ENCODE measurements at regions not wholly inside any gene's neighbourhood (a gene's known extent, or its start where the extent isn't known, plus 50 kb on each side); places are given as distances from the start of the nearest gene placed in this dataset.

GRCh38 chr9:73595036-73595545, 443.4 kb downstream of the ANXA1 start:
- TF ChIP-seq EZH2phosphoT487 (conservative IDR thresholded peaks at IDR 0.05; ENCODE audit: low read length): no peak
- TF ChIP-seq CTCF (IDR thresholded peaks at IDR 0.05; ENCODE audit: insufficient read depth, low read length, poor library complexity, severe bottlenecking): no peak
- no peaks in the 10 kb centered on the region for H3F3A ChIP-seq (ENCODE audit: insufficient read depth)
- no peaks in the 10 kb centered on the region for H3K79me2 ChIP-seq (ENCODE audit: insufficient read depth, low read length)
- H3K9me2 ChIP-seq (replicated peaks; ENCODE audit: insufficient read depth, low read length): 0 out of 2 replicates have a peak, but pooled peaks cover 4% of the 10 kb centered on the region
- no peak overlapping the region for H3K27ac ChIP-seq (ENCODE audit: low read depth, low read length)
- no peaks in the 10 kb centered on the region for H4K20me1 ChIP-seq (ENCODE audit: low read depth, low read length)
- no peak overlapping the region for H3K4me2 ChIP-seq (ENCODE audit: low read depth, low read length, poor library complexity, severe bottlenecking)
- H3K9ac ChIP-seq (ENCODE audit: low read length): no peak overlapping the region
- H3K4me3 ChIP-seq (ENCODE audit: insufficient read depth, low read length, poor library complexity, severe bottlenecking): no peak overlapping the region
- no peak overlapping the region for H2AFZ ChIP-seq (ENCODE audit: low read depth, low read length, severe bottlenecking)
- no peaks in the 10 kb centered on the region for H3K9me3 ChIP-seq (ENCODE audit: insufficient read depth, low read length)
- no peaks in the 10 kb centered on the region for H3K36me3 ChIP-seq (ENCODE audit: low read length)
- H3K27me3 ChIP-seq (ENCODE audit: low read length): no peaks in the 10 kb centered on the region

DNA sequence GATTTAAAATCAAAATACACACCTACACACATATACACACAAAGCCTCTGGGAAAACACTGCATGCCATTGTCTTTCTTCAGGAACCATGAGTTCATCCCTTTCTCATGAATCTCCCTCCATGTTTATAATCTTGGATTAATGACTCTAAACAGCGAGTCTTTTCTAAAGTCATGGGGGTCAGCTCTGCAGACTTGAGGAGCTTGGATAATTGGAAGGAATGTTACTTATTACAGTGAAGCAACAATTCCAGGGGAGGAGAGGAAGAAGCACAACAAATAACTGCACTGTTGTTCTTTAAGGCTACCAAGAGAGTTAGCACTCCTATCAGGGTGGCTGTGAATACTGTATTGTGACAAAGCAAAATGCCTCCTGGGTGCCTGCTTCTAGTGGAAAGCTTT, 444.7 kb downstream of the ANXA1 start:
- Histone ChIP-seq H3K9ac (ENCODE audit: low read length) (no peak overlapping the region), H3K36me3 (ENCODE audit: low read length) (no peaks in the 10 kb centered on the region), H3K9me2 (replicated peaks; ENCODE audit: insufficient read depth, low read length) (0 out of 2 replicates have a peak, but pooled peaks cover 4% of the 10 kb centered on the region), H3K9me3 (ENCODE audit: insufficient read depth, low read length) (no peaks in the 10 kb centered on the region), H3K4me3 (ENCODE audit: insufficient read depth, low read length, poor library complexity, severe bottlenecking) (no peak overlapping the region), H3K79me2 (ENCODE audit: insufficient read depth, low read length) (no peaks in the 10 kb centered on the region), H2AFZ (ENCODE audit: low read depth, low read length, severe bottlenecking) (no peak overlapping the region), H3F3A (ENCODE audit: insufficient read depth) (no peaks in the 10 kb centered on the region), H3K27ac (ENCODE audit: low read depth, low read length) (no peak overlapping the region), H3K27me3 (ENCODE audit: low read length) (no peaks in the 10 kb centered on the region), H4K20me1 (ENCODE audit: low read depth, low read length) (no peaks in the 10 kb centered on the region), H3K4me2 (ENCODE audit: low read depth, low read length, poor library complexity, severe bottlenecking) (no peak overlapping the region)
- TF ChIP-seq EZH2phosphoT487 (conservative IDR thresholded peaks at IDR 0.05; ENCODE audit: low read length): no peak
- TF ChIP-seq CTCF (IDR thresholded peaks at IDR 0.05; ENCODE audit: insufficient read depth, low read length, poor library complexity, severe bottlenecking): no peak

DNA sequence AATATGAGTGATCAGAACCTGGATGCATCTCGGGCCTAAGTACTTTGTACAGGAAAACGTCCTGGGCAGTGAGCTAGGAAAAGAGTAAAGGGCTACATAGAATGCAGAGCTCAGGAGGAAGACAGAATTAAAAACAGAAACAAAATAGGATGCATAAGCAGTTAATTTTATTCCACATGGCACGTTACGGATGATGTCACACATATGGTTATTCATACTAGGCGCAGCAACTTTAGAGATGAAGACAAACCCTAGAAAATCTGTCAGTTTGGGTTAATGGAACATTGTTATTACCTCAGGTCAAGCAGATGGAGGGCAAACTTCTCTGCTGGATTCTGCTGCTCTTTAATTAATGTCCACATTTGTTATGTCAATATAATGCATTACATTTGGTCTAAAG, 445.4 kb downstream of the ANXA1 start:
- no peaks in the 10 kb centered on the region for H3K36me3 ChIP-seq (ENCODE audit: low read length)
- TF ChIP-seq CTCF (IDR thresholded peaks at IDR 0.05; ENCODE audit: insufficient read depth, low read length, poor library complexity, severe bottlenecking): no peak
- no peak for TF ChIP-seq EZH2phosphoT487 (conservative IDR thresholded peaks at IDR 0.05; ENCODE audit: low read length)
- H3K27me3 ChIP-seq (ENCODE audit: low read length): no peaks in the 10 kb centered on the region
- H3K4me3 ChIP-seq (ENCODE audit: insufficient read depth, low read length, poor library complexity, severe bottlenecking): no peak overlapping the region
- no peaks in the 10 kb centered on the region for H3K9me3 ChIP-seq (ENCODE audit: insufficient read depth, low read length)
- H3K4me2 ChIP-seq (ENCODE audit: low read depth, low read length, poor library complexity, severe bottlenecking): no peak overlapping the region
- no peaks in the 10 kb centered on the region for H4K20me1 ChIP-seq (ENCODE audit: low read depth, low read length)
- H2AFZ ChIP-seq (ENCODE audit: low read depth, low read length, severe bottlenecking): no peak overlapping the region
- H3K79me2 ChIP-seq (ENCODE audit: insufficient read depth, low read length): no peaks in the 10 kb centered on the region
- H3F3A ChIP-seq (ENCODE audit: insufficient read depth): no peaks in the 10 kb centered on the region
- no peak overlapping the region for H3K9ac ChIP-seq (ENCODE audit: low read length)
- H3K9me2 ChIP-seq (replicated peaks; ENCODE audit: insufficient read depth, low read length): 0 out of 2 replicates have a peak, but pooled peaks cover 4% of the 10 kb centered on the region
- no peak overlapping the region for H3K27ac ChIP-seq (ENCODE audit: low read depth, low read length)

Measured in SU-DHL-6 (cell line).